SK-N-SH (cell line): ENCODE measurements at regions not wholly inside any gene's neighbourhood (a gene's known extent, or its start where the extent isn't known, plus 50 kb on each side); places are given as distances from the start of the nearest gene placed in this dataset.

Experiments used
- POLR2AphosphoS5 ChIP-seq: IDR thresholded peaks from 2 replicates; pipeline ENCODE4 v1.6.1; 2012; ENCODE audit warnings: low read depth, low read length
- REST ChIP-seq: IDR thresholded peaks from 2 replicates; pipeline ENCODE4 v1.6.1; 2012; ENCODE audit warnings: mild to moderate bottlenecking, low read depth, low read length, moderate library complexity
- SIN3A ChIP-seq: IDR thresholded peaks from 2 replicates; pipeline ENCODE4 v1.6.1; 2012; ENCODE audit warnings: low read depth, mild to moderate bottlenecking, low read length, moderate library complexity, borderline replicate concordance
- YY1 ChIP-seq: IDR thresholded peaks from 2 replicates; pipeline ENCODE4 v1.4.0; 2012; ENCODE audit warnings: low read depth, mild to moderate bottlenecking
- TF ChIP-seq, protein P1 (sequence below): fragments of 200-600 bp; sonication (generic); IDR thresholded peaks from 2 replicates; pipeline ENCODE4 v1.6.1; 2017; ENCODE audit warnings: antibody characterized with exemption, mild to moderate bottlenecking, moderate library complexity

DNA sequence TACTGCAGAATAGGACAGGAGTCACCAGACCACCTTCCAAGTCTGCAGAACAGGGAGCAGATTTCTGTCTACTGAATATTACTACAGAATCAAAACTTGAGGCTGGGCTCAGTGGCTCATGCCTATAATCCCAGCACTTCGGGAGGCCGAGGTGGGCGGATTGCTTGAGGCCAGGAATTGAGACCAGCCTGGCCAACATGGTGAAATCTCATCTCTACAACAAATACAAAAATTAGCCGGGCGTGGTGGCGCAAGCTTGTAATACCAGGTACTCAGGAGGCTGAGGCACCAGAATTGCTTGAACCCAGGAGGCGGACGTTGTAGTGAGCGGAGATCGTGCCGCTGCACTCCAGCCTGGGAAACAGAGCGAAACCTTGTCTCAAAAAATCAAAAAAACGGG, 710.8 kb upstream of the WWC1 start:
- TF ChIP-seq, protein P1, sequence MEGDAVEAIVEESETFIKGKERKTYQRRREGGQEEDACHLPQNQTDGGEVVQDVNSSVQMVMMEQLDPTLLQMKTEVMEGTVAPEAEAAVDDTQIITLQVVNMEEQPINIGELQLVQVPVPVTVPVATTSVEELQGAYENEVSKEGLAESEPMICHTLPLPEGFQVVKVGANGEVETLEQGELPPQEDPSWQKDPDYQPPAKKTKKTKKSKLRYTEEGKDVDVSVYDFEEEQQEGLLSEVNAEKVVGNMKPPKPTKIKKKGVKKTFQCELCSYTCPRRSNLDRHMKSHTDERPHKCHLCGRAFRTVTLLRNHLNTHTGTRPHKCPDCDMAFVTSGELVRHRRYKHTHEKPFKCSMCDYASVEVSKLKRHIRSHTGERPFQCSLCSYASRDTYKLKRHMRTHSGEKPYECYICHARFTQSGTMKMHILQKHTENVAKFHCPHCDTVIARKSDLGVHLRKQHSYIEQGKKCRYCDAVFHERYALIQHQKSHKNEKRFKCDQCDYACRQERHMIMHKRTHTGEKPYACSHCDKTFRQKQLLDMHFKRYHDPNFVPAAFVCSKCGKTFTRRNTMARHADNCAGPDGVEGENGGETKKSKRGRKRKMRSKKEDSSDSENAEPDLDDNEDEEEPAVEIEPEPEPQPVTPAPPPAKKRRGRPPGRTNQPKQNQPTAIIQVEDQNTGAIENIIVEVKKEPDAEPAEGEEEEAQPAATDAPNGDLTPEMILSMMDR: no peak
- TF ChIP-seq SIN3A: no peak
- no peak for TF ChIP-seq YY1
- TF ChIP-seq POLR2AphosphoS5: no peak
- no peak for TF ChIP-seq REST
